ENCODE measurements at regions not wholly inside any gene's neighbourhood (a gene's known extent, or its start where the extent isn't known, plus 50 kb on each side); places are given as distances from the start of the nearest gene placed in this dataset.

GRCh38 chr12:91940322-91940721 lies 205.3 kb downstream of the BTG1 start:
- TF ChIP-seq CTCF (IDR thresholded peaks at IDR 0.05; ENCODE audit: insufficient read depth, low read depth, low read length) (no peak), EZH2 (IDR thresholded peaks at IDR 0.05; ENCODE audit: insufficient read depth, low read length) (no peak)
